A549 (cell line): ENCODE measurements at regions not wholly inside any gene's neighbourhood (a gene's known extent, or its start where the extent isn't known, plus 50 kb on each side); places are given as distances from the start of the nearest gene placed in this dataset.

Experiments
- ATAC-seq, 2 experiments: fragments of 200-7000 bp in 1 of 2; fragments of >200 bp in 1 of 2; cut with Nextera tagmentation in 1 of 2; cut with Tn5 transposase in 1 of 2; 3 replicates each; pipeline versions ENCODE4 v1.8.0 to v1.9.1; 2018 to 2020; ENCODE audit warnings: mild to moderate bottlenecking in 1 of 2, moderate library complexity in 1 of 2
- CTCF ChIA-PET: fragments of 300-600 bp; sonication (Branson Sonifier 250); formaldehyde crosslinking; extraction: SDS; loops from one replicate; lab custom pipeline; 2021; ENCODE audit warnings: antibody characterized with exemption, inconsistent platforms; lab: Yijun Ruan, JAX
- POLR2A ChIA-PET: fragments of 350-600 bp; formaldehyde crosslinking; extraction: SDS; loops from one replicate; lab custom pipeline; 2021; ENCODE audit warnings: antibody characterized with exemption, inconsistent platforms; lab: Yijun Ruan, JAX
- DNase-seq, 2 experiments: peaks; one replicate each; pipeline versions ENCODE4 v3.0.0 to v3.0.0-alpha.2; 2011 to 2016; ENCODE audit warnings: low read depth in 1 of 2, low spot score in 1 of 2
- FAIRE-seq: peaks from 2 replicates; lab custom pipeline; 2011; peaks lifted over from hg19 to GRCh38; lab: Jason Lieb, UNC
- H3K27ac ChIP-seq, 2 experiments: fragments of >200 bp; sonication (Bioruptor Twin); formaldehyde crosslinking; 3 replicates each; pipeline ENCODE4 v1.5.1; 2016 to 2017
- H3K4me1 ChIP-seq: fragments of >200 bp; sonication (Bioruptor Twin); formaldehyde crosslinking; 3 replicates; pipeline ENCODE4 v1.6.1; 2016
- H3K4me2 ChIP-seq: fragments of >200 bp; sonication (Bioruptor Twin); formaldehyde crosslinking; 3 replicates; pipeline ENCODE4 v1.6.1; 2016
- H3K4me3 ChIP-seq: fragments of >200 bp; sonication (Bioruptor Twin); formaldehyde crosslinking; 3 replicates; pipeline ENCODE4 v1.5.1; 2016
- H3K9me3 ChIP-seq: fragments of >200 bp; sonication (Bioruptor Twin); formaldehyde crosslinking; 3 replicates; pipeline ENCODE4 v1.6.1; 2016
- CHD4 ChIP-seq: fragments of 200-600 bp; sonication (generic); IDR thresholded peaks from 2 replicates; pipeline ENCODE4 v1.6.1; 2016; ENCODE audit warnings: antibody characterized with exemption, mild to moderate bottlenecking, borderline replicate concordance
- ESRRA ChIP-seq: fragments of 150-350 bp; IDR thresholded peaks from 2 replicates; pipeline ENCODE4 v1.6.1; 2014; ENCODE audit warnings: mild to moderate bottlenecking, low read length, borderline replicate concordance
- FOSB ChIP-seq: fragments of 250-450 bp; sonication (Bioruptor Pico); IDR thresholded peaks from 2 replicates; pipeline ENCODE4 v1.5.0; 2020; ENCODE audit warnings: mild to moderate bottlenecking, moderate library complexity
- FOSL2 ChIP-seq, 2 experiments: fragments of 450-650 bp in 1 of 2; fragments of >200 bp in 1 of 2; sonication (Bioruptor Twin) in 1 of 2; formaldehyde crosslinking; IDR thresholded peaks; 2 replicates each; pipeline versions ENCODE4 v1.5.0 to v1.6.1; 2016 to 2020; ENCODE audit warnings: mild to moderate bottlenecking in 1 of 2, moderate library complexity in 1 of 2
- KDM1A ChIP-seq: fragments of 200-600 bp; sonication (generic); IDR thresholded peaks from 2 replicates; pipeline ENCODE4 v1.6.1; 2016; ENCODE audit warnings: low read depth, mild to moderate bottlenecking
- NPAS2 ChIP-seq: fragments of 250-450 bp; sonication (Bioruptor Pico); IDR thresholded peaks from 2 replicates; pipeline ENCODE4 v1.8.0; 2022; ENCODE audit warnings: mild to moderate bottlenecking, moderate library complexity, borderline replicate concordance
- PHF8 ChIP-seq: fragments of 200-600 bp; sonication (generic); IDR thresholded peaks from 2 replicates; pipeline ENCODE4 v1.6.1; 2016; ENCODE audit warnings: low read depth, mild to moderate bottlenecking, antibody characterized with exemption, moderate library complexity, borderline replicate concordance
- POLR2AphosphoS2 ChIP-seq: conservative IDR thresholded peaks from 2 replicates; pipeline ENCODE4 v1.6.1; 2012; ENCODE audit warnings: low read length, improper control_type of control experiment, inconsistent platforms
- RAD21 ChIP-seq, 2 experiments: fragments of >200 bp in 1 of 2; sonication (Bioruptor Twin) in 1 of 2; formaldehyde crosslinking in 1 of 2; IDR thresholded peaks in 1 of 2; conservative IDR thresholded peaks in 1 of 2; 2 replicates in 1 of 2; 3 replicates in 1 of 2; pipeline ENCODE4 v1.6.1; 2012 to 2018; ENCODE audit warnings: inconsistent platforms in 1 of 2
- RCOR1 ChIP-seq: fragments of 150-350 bp; IDR thresholded peaks from 2 replicates; pipeline ENCODE4 v1.6.1; 2014; ENCODE audit warnings: antibody characterized with exemption, low read length, low read depth
- TP53 ChIP-seq: fragments of 250-450 bp; sonication (Bioruptor Pico); IDR thresholded peaks from 2 replicates; pipeline ENCODE4 v1.5.0; 2021; ENCODE audit warnings: mild to moderate bottlenecking, moderate library complexity
- ZFP36 ChIP-seq: fragments of 450-650 bp; IDR thresholded peaks from 2 replicates; pipeline ENCODE4 v1.6.1; 2014; ENCODE audit warnings: borderline replicate concordance; ENCODE audit not compliant: partially characterized antibody
- WGBS: methylation state at CpG from one replicate; pipeline ENCODE4 v1.1.6; 2017; ENCODE audit errors: missing lambda C conversion rate; 5-methylcytosine and 5-hydroxymethylcytosine counted together
- TF ChIP-seq, protein P1 (sequence below): fragments of >200 bp; sonication (Bioruptor Twin); formaldehyde crosslinking; IDR thresholded peaks from 3 replicates; pipeline ENCODE4 v1.5.1; 2016
- TF ChIP-seq, protein P2 (sequence below): fragments of 150-350 bp; IDR thresholded peaks from 2 replicates; pipeline ENCODE4 v1.6.1; 2014; ENCODE audit warnings: low read depth, mild to moderate bottlenecking, low read length
- TF ChIP-seq, protein P3 (sequence below): fragments of 250-450 bp; sonication (Bioruptor Pico); IDR thresholded peaks from 2 replicates; pipeline ENCODE4 v1.5.0; 2021; ENCODE audit warnings: mild to moderate bottlenecking, moderate library complexity, borderline replicate concordance

DNA sequence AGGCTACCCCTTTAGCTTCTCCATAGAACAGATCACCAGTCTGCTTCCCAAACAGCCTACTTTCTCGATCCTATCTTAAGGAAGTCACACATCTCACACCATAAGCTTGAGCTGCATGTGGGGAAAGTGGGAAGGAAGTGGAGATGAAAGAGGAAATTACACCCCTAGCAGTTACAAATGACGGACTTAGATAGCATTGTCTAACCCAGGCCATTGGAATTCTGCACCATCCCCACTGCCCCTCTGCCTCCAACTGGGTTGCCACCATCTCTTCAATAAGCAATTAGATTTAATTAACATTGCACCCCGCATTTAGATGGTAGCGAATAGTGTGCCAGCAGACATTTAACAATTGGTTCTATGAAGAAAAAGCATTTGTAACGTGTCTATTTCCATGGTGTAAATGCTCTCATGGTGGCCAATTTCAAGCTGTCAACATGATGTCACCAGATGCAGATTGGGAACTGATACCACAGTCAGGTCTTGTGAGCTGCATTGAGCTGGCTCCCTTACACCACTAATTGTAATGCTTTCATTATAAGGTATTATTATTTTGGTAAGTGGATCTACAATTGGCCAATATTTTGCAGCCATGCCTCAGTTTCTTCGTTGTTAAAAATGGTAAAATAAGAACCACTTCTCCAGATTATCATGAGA is 124.7 kb downstream of the CD24 start:
- ATAC-seq: no peak
- TF ChIP-seq, protein P1, sequence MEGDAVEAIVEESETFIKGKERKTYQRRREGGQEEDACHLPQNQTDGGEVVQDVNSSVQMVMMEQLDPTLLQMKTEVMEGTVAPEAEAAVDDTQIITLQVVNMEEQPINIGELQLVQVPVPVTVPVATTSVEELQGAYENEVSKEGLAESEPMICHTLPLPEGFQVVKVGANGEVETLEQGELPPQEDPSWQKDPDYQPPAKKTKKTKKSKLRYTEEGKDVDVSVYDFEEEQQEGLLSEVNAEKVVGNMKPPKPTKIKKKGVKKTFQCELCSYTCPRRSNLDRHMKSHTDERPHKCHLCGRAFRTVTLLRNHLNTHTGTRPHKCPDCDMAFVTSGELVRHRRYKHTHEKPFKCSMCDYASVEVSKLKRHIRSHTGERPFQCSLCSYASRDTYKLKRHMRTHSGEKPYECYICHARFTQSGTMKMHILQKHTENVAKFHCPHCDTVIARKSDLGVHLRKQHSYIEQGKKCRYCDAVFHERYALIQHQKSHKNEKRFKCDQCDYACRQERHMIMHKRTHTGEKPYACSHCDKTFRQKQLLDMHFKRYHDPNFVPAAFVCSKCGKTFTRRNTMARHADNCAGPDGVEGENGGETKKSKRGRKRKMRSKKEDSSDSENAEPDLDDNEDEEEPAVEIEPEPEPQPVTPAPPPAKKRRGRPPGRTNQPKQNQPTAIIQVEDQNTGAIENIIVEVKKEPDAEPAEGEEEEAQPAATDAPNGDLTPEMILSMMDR: no peak
- TF ChIP-seq CHD4 (no peak), ESRRA (no peak), NPAS2 (CRISPR knock-in tag) (no peak)
- TF ChIP-seq, all 56 proteins: peak for 0
- ChIA-PET POLR2A (no interaction called here), CTCF (no interaction called here)
- Histone ChIP-seq H3K9me3 (no peaks in the 10 kb centered on the region; the same call in 2 of the 3 replicates), H3K4me2 (no peak overlapping the region), H3K4me1 (0 out of 3 replicates have a peak, but pooled peaks cover 2% of the 10 kb centered on the region), H3K4me3 (no peak overlapping the region), H3K27ac (no peak overlapping the region)
- no peak for DNase-seq
- FAIRE-seq: no peak
- 56% methylated on average over 6 of the region's 6 CpGs for WGBS

DNA sequence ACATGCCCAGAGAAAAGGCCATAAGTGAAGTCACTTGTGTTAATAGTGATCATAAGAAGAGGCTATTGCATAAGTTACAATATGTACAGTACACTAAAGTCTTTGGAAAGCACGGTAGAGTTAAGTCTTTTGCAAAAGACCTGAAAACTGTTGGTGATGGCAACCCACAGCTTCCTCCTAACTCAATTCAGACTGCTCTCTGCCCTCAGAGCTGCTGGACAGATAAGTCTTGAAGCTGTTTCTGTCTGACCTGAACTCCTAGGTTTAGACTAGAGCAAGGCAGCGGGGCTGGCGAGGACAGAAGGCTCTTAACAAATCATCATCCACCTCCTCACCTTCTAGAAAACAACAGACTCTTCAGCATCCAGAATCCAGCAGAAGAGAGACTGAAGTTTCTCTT is 125.4 kb downstream of the CD24 start:
- no peaks in the 10 kb centered on the region; the same call in 2 of the 3 replicates for H3K9me3 ChIP-seq
- CTCF ChIA-PET: no interaction called here
- no peak for TF ChIP-seq RAD21 (conservative IDR thresholded peaks at IDR 0.05 in 1 of 2, IDR thresholded peaks at IDR 0.05 in 1 of 2)
- no peak for TF ChIP-seq FOSL2 (IDR thresholded peaks at IDR 0.05)
- no peak for TF ChIP-seq FOSL2 (CRISPR knock-in tag; IDR thresholded peaks at IDR 0.05)
- TF ChIP-seq KDM1A: no peak
- TF ChIP-seq CHD4: no peak
- TF ChIP-seq TP53 (CRISPR knock-in tag): no peak
- TF ChIP-seq, protein P1: no peak
- TF ChIP-seq, protein P2, sequence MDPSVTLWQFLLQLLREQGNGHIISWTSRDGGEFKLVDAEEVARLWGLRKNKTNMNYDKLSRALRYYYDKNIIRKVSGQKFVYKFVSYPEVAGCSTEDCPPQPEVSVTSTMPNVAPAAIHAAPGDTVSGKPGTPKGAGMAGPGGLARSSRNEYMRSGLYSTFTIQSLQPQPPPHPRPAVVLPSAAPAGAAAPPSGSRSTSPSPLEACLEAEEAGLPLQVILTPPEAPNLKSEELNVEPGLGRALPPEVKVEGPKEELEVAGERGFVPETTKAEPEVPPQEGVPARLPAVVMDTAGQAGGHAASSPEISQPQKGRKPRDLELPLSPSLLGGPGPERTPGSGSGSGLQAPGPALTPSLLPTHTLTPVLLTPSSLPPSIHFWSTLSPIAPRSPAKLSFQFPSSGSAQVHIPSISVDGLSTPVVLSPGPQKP: no peak
- TF ChIP-seq RCOR1: no peak
- no peak for TF ChIP-seq ESRRA
- no peak for TF ChIP-seq FOSB (CRISPR knock-in tag)
- POLR2A ChIA-PET: no interaction called here
- no peak for DNase-seq
- H3K4me3 ChIP-seq: no peak overlapping the region
- 64% methylated on average over 3 of the region's 3 CpGs for WGBS
- no peak for FAIRE-seq
- H3K27ac ChIP-seq: no peak overlapping the region
- H3K4me1 ChIP-seq: no peaks in the 10 kb centered on the region
- H3K4me2 ChIP-seq: no peak overlapping the region
- no peak for ATAC-seq

DNA sequence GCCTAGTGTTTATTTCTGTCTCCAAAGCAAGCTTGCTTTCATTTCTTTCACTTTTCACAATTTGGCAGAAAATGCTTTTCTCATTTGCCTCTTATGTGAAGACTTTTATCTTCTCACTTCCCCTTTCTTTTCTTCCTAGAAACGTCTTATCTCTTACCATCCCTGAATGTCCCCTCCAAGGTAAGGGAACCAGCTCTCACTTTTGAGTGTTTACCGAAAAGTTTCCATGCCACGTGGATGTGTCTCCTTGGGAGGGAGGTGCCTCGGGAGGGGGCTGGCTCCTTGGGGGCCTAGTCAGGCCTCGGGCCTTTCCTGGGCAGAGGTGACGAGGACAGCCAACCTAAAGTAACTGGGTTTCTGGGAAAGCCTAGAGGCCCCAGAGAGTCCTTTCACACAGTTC is 127.4 kb downstream of the CD24 start:
- TF ChIP-seq ZFP36: no peak
- TF ChIP-seq, protein P2: no peak
- TF ChIP-seq, protein P3, sequence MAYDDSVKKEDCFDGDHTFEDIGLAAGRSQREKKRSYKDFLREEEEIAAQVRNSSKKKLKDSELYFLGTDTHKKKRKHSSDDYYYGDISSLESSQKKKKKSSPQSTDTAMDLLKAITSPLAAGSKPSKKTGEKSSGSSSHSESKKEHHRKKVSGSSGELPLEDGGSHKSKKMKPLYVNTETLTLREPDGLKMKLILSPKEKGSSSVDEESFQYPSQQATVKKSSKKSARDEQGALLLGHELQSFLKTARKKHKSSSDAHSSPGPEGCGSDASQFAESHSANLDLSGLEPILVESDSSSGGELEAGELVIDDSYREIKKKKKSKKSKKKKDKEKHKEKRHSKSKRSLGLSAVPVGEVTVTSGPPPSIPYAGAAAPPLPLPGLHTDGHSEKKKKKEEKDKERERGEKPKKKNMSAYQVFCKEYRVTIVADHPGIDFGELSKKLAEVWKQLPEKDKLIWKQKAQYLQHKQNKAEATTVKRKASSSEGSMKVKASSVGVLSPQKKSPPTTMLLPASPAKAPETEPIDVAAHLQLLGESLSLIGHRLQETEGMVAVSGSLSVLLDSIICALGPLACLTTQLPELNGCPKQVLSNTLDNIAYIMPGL (CRISPR knock-in tag): no peak
- no peak for TF ChIP-seq PHF8
- no peak for TF ChIP-seq POLR2AphosphoS2
- ATAC-seq: no peak
- no peak overlapping the region for H3K27ac ChIP-seq
- no peak for FAIRE-seq
- H3K4me3 ChIP-seq: no peak overlapping the region
- H3K4me2 ChIP-seq: no peak overlapping the region
- no peak for DNase-seq
- H3K9me3 ChIP-seq: no peaks in the 10 kb centered on the region
- H3K4me1 ChIP-seq: no peaks in the 10 kb centered on the region
- ChIA-PET POLR2A (no interaction called here), CTCF (interaction anchor here (1.1 to 1.2 kb wide), 2 partner anchors 132 to 281 kb away, joined by 3 read pairs; no protein-coding TSS in a partner anchor)
- WGBS: 69% methylated on average over 6 of the region's 6 CpGs
